ENCODE measurements at regions not wholly inside any gene's neighbourhood (a gene's known extent, or its start where the extent isn't known, plus 50 kb on each side); places are given as distances from the start of the nearest gene placed in this dataset.

GRCh38 chr21:38664315-38664714 lies 141.4 kb upstream of the ETS2 start:
- no peaks in the 10 kb centered on the region for H3K9me3 ChIP-seq (ENCODE audit: control insufficient read depth, low read length)
- no peak overlapping the region for H3K27ac ChIP-seq (ENCODE audit: insufficient read depth, low read depth, low read length, poor library complexity, severe bottlenecking)
- no peak overlapping the region for H3K4me3 ChIP-seq (ENCODE audit: insufficient read depth, low read depth, low read length)
- H3K27me3 ChIP-seq (ENCODE audit: control insufficient read depth, insufficient read depth, low read length, poor library complexity, severe bottlenecking) = peaks cover 41% of the 10 kb centered on the region
- 62 to 73% methylated on average over 4 of the region's 4 CpGs for WGBS, 2 experiments
- H3K36me3 ChIP-seq (ENCODE audit: control insufficient read depth, insufficient read depth, low read length) = no peaks in the 10 kb centered on the region
- H3K4me1 ChIP-seq (ENCODE audit: control insufficient read depth, insufficient read depth, low read length) = peaks cover 11% of the 10 kb centered on the region

- WGBS, 2 experiments = 86 to 96% methylated on average over 3 to 4 of the region's 4 CpGs
- no peaks in the 10 kb centered on the region for H3K36me3 ChIP-seq (ENCODE audit: control insufficient read depth, insufficient read depth, low read length)
- H3K27me3 ChIP-seq (ENCODE audit: control insufficient read depth, insufficient read depth, low read length, poor library complexity, severe bottlenecking) = peaks cover 36% of the 10 kb centered on the region
Measured at GRCh38 chr21:38664841-38665240, 140.9 kb upstream of the ETS2 start.

GRCh38 chr21:38667291-38667870 lies 138.3 kb upstream of the ETS2 start:
- no peak overlapping the region for H3K4me3 ChIP-seq (ENCODE audit: insufficient read depth, low read depth, low read length)
- peaks cover 10% of the 10 kb centered on the region for H3K27me3 ChIP-seq (ENCODE audit: control insufficient read depth, insufficient read depth, low read length, poor library complexity, severe bottlenecking)
- H3K9me3 ChIP-seq (ENCODE audit: control insufficient read depth, low read length) = no peaks in the 10 kb centered on the region
- H3K27ac ChIP-seq (ENCODE audit: insufficient read depth, low read depth, low read length, poor library complexity, severe bottlenecking) = no peak overlapping the region
- no peaks in the 10 kb centered on the region for H3K36me3 ChIP-seq (ENCODE audit: control insufficient read depth, insufficient read depth, low read length)
- 92 to 93% methylated on average over 11 of the region's 11 CpGs for WGBS, 2 experiments
- peaks cover under 1% of the 10 kb centered on the region for H3K4me1 ChIP-seq (ENCODE audit: control insufficient read depth, insufficient read depth, low read length)

More at GRCh38 chr21:38664841-38665240, 140.9 kb upstream of the ETS2 start:
- peaks cover 11% of the 10 kb centered on the region for H3K4me1 ChIP-seq (ENCODE audit: control insufficient read depth, insufficient read depth, low read length)
- no peak overlapping the region for H3K27ac ChIP-seq (ENCODE audit: insufficient read depth, low read depth, low read length, poor library complexity, severe bottlenecking)
- no peaks in the 10 kb centered on the region for H3K9me3 ChIP-seq (ENCODE audit: control insufficient read depth, low read length)
- no peak overlapping the region for H3K4me3 ChIP-seq (ENCODE audit: insufficient read depth, low read depth, low read length)

GRCh38 chr21:38668067-38668466 lies 137.7 kb upstream of the ETS2 start:
- H3K27ac ChIP-seq (ENCODE audit: insufficient read depth, low read depth, low read length, poor library complexity, severe bottlenecking) = no peak overlapping the region
- no peaks in the 10 kb centered on the region for H3K9me3 ChIP-seq (ENCODE audit: control insufficient read depth, low read length)
- H3K27me3 ChIP-seq (ENCODE audit: control insufficient read depth, insufficient read depth, low read length, poor library complexity, severe bottlenecking) = peaks cover 4% of the 10 kb centered on the region
- WGBS, 2 experiments = 89 to 95% methylated on average over 1 of the region's 1 CpG
- no peaks in the 10 kb centered on the region for H3K4me1 ChIP-seq (ENCODE audit: control insufficient read depth, insufficient read depth, low read length)
- H3K4me3 ChIP-seq (ENCODE audit: insufficient read depth, low read depth, low read length) = no peak overlapping the region
- H3K36me3 ChIP-seq (ENCODE audit: control insufficient read depth, insufficient read depth, low read length) = no peaks in the 10 kb centered on the region

GRCh38 chr21:38668541-38668940 lies 137.2 kb upstream of the ETS2 start:
- Histone ChIP-seq H3K4me3 (ENCODE audit: insufficient read depth, low read depth, low read length) (no peak overlapping the region), H3K9me3 (ENCODE audit: control insufficient read depth, low read length) (no peaks in the 10 kb centered on the region), H3K36me3 (ENCODE audit: control insufficient read depth, insufficient read depth, low read length) (no peaks in the 10 kb centered on the region), H3K27me3 (ENCODE audit: control insufficient read depth, insufficient read depth, low read length, poor library complexity, severe bottlenecking) (no peaks in the 10 kb centered on the region), H3K27ac (ENCODE audit: insufficient read depth, low read depth, low read length, poor library complexity, severe bottlenecking) (no peak overlapping the region), H3K4me1 (ENCODE audit: control insufficient read depth, insufficient read depth, low read length) (no peaks in the 10 kb centered on the region)
- WGBS, 2 experiments = 89 to 96% methylated on average over 6 of the region's 6 CpGs

GRCh38 chr21:38669186-38669585 lies 136.5 kb upstream of the ETS2 start:
- WGBS, 2 experiments = 88 to 91% methylated on average over 6 of the region's 6 CpGs
- H3K27ac ChIP-seq (ENCODE audit: insufficient read depth, low read depth, low read length, poor library complexity, severe bottlenecking) = no peak overlapping the region
- no peaks in the 10 kb centered on the region for H3K27me3 ChIP-seq (ENCODE audit: control insufficient read depth, insufficient read depth, low read length, poor library complexity, severe bottlenecking)
- no peak overlapping the region for H3K4me3 ChIP-seq (ENCODE audit: insufficient read depth, low read depth, low read length)
- H3K4me1 ChIP-seq (ENCODE audit: control insufficient read depth, insufficient read depth, low read length) = no peaks in the 10 kb centered on the region
- H3K36me3 ChIP-seq (ENCODE audit: control insufficient read depth, insufficient read depth, low read length) = no peaks in the 10 kb centered on the region
- H3K9me3 ChIP-seq (ENCODE audit: control insufficient read depth, low read length) = no peaks in the 10 kb centered on the region

- H3K4me3 ChIP-seq (ENCODE audit: insufficient read depth, low read depth, low read length) = no peak overlapping the region
- H3K27me3 ChIP-seq (ENCODE audit: control insufficient read depth, insufficient read depth, low read length, poor library complexity, severe bottlenecking) = no peaks in the 10 kb centered on the region
Measured at GRCh38 chr21:38670861-38671260, 134.9 kb upstream of the ETS2 start.

GRCh38 chr21:38671773-38672172 lies 134.0 kb upstream of the ETS2 start:
- H3K4me1 ChIP-seq (ENCODE audit: control insufficient read depth, insufficient read depth, low read length) = no peaks in the 10 kb centered on the region
- no peaks in the 10 kb centered on the region for H3K9me3 ChIP-seq (ENCODE audit: control insufficient read depth, low read length)
- no peak overlapping the region for H3K4me3 ChIP-seq (ENCODE audit: insufficient read depth, low read depth, low read length)
- no peak overlapping the region for H3K27ac ChIP-seq (ENCODE audit: insufficient read depth, low read depth, low read length, poor library complexity, severe bottlenecking)
- H3K36me3 ChIP-seq (ENCODE audit: control insufficient read depth, insufficient read depth, low read length) = no peaks in the 10 kb centered on the region
- 96 to 97% methylated on average over 5 to 6 of the region's 6 CpGs for WGBS, 2 experiments
- no peaks in the 10 kb centered on the region for H3K27me3 ChIP-seq (ENCODE audit: control insufficient read depth, insufficient read depth, low read length, poor library complexity, severe bottlenecking)

More at GRCh38 chr21:38670861-38671260, 134.9 kb upstream of the ETS2 start:
- 96 to 97% methylated on average over 6 of the region's 7 CpGs for WGBS, 2 experiments
- Histone ChIP-seq H3K36me3 (ENCODE audit: control insufficient read depth, insufficient read depth, low read length) (no peaks in the 10 kb centered on the region), H3K27ac (ENCODE audit: insufficient read depth, low read depth, low read length, poor library complexity, severe bottlenecking) (no peak overlapping the region), H3K9me3 (ENCODE audit: control insufficient read depth, low read length) (no peaks in the 10 kb centered on the region), H3K4me1 (ENCODE audit: control insufficient read depth, insufficient read depth, low read length) (no peaks in the 10 kb centered on the region)

GRCh38 chr21:38675182-38675824 lies 130.4 kb upstream of the ETS2 start:
- Histone ChIP-seq H3K9me3 (ENCODE audit: control insufficient read depth, low read length) (no peaks in the 10 kb centered on the region), H3K27ac (ENCODE audit: insufficient read depth, low read depth, low read length, poor library complexity, severe bottlenecking) (no peak overlapping the region), H3K27me3 (ENCODE audit: control insufficient read depth, insufficient read depth, low read length, poor library complexity, severe bottlenecking) (no peaks in the 10 kb centered on the region), H3K4me3 (ENCODE audit: insufficient read depth, low read depth, low read length) (no peak overlapping the region), H3K36me3 (ENCODE audit: control insufficient read depth, insufficient read depth, low read length) (no peaks in the 10 kb centered on the region), H3K4me1 (ENCODE audit: control insufficient read depth, insufficient read depth, low read length) (no peaks in the 10 kb centered on the region)
- WGBS, 2 experiments = 92 to 93% methylated on average over 22 of the region's 22 CpGs

GRCh38 chr21:38678827-38679226 lies 126.9 kb upstream of the ETS2 start:
- H3K9me3 ChIP-seq (ENCODE audit: control insufficient read depth, low read length) = no peaks in the 10 kb centered on the region
- no peak overlapping the region for H3K27ac ChIP-seq (ENCODE audit: insufficient read depth, low read depth, low read length, poor library complexity, severe bottlenecking)
- H3K4me3 ChIP-seq (ENCODE audit: insufficient read depth, low read depth, low read length) = no peak overlapping the region
- H3K4me1 ChIP-seq (ENCODE audit: control insufficient read depth, insufficient read depth, low read length) = peaks cover 3% of the 10 kb centered on the region
- no peaks in the 10 kb centered on the region for H3K27me3 ChIP-seq (ENCODE audit: control insufficient read depth, insufficient read depth, low read length, poor library complexity, severe bottlenecking)
- no peaks in the 10 kb centered on the region for H3K36me3 ChIP-seq (ENCODE audit: control insufficient read depth, insufficient read depth, low read length)

Data from ectodermal cell (in vitro differentiated cells).